ENCODE measurements at regions not wholly inside any gene's neighbourhood (a gene's known extent, or its start where the extent isn't known, plus 50 kb on each side); places are given as distances from the start of the nearest gene placed in this dataset.

DNA sequence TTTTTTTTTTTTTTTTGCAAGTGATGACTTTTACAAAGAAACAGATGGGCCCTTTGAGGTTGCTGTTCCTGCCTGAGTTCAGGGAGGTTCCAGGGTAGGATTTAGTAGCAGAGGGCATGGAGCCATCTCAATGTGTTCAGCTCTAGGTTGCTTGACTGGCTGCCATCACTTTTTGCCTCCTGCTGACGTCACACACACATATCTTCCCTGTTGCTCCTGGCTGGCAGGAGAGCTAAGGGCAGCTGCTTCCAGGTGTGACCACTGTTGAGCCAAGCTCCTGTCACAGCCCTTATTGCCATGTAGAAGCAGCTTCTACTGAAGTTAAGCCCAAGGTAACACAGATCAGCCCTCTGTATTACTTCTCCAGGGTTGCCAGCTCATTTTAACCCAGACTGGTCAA lies 394.2 kb upstream of the SPRED2 start:
- TF ChIP-seq, protein P1, sequence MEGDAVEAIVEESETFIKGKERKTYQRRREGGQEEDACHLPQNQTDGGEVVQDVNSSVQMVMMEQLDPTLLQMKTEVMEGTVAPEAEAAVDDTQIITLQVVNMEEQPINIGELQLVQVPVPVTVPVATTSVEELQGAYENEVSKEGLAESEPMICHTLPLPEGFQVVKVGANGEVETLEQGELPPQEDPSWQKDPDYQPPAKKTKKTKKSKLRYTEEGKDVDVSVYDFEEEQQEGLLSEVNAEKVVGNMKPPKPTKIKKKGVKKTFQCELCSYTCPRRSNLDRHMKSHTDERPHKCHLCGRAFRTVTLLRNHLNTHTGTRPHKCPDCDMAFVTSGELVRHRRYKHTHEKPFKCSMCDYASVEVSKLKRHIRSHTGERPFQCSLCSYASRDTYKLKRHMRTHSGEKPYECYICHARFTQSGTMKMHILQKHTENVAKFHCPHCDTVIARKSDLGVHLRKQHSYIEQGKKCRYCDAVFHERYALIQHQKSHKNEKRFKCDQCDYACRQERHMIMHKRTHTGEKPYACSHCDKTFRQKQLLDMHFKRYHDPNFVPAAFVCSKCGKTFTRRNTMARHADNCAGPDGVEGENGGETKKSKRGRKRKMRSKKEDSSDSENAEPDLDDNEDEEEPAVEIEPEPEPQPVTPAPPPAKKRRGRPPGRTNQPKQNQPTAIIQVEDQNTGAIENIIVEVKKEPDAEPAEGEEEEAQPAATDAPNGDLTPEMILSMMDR (IDR thresholded peaks at IDR 0.05): no peak
- TF ChIP-seq POLR2A (IDR thresholded peaks at IDR 0.05): no peak

Measured in Peyer's patch (tissue), 4 donors.